ENCODE measurements at regions not wholly inside any gene's neighbourhood (a gene's known extent, or its start where the extent isn't known, plus 50 kb on each side); places are given as distances from the start of the nearest gene placed in this dataset.
"Not testable (repeated sequence)": the region's sequence is repeated elsewhere in the genome, so short reads cannot be mapped to it uniquely, and the experiment has no call there.

DNA sequence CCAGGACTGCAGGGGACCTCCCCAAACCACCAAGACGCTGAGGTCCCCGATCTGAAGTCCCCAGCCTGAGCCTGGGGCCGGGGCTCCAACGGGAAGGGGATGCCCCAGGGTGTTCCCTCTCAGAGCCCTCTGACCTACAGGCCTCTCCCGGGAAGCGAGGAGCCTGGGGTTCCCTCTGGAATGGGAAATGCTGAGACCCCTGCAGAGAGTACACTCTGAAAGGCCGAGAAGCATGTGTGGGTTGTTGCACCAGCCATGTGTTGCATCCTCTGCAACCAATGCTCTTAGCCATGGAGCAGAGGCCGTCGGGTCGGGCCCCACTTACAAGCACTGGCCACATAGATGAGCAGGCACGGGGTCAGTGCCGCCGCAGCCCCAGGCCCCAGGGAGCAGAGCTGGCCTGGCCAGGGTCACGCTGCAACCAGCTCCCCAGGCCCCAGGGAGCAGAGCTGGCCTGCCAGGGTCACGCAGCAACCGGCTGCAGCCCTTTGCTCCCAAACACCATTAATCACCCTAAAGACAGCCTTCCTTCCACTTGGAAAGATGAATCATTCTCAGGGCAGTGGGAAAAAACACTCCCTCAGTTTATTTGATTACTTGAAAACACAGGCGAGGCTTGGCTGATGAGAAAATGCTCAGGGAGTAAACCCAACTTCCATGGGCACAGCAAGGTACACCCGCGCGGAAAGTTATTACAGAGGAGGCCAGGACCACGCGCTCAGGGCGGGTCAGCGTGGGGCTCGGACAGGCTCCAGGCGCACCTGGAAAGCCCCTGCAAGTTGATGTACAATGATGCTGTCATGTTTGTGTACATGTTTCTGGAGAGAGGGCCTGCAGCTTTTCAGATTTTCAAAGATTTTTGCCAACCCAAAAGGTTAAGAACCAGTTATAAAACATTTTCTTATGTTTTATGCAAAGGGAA, 78.0 kb upstream of the AFDN start:
- DNase-seq (ENCODE audit: low read depth, low spot score), result no peak

DNA sequence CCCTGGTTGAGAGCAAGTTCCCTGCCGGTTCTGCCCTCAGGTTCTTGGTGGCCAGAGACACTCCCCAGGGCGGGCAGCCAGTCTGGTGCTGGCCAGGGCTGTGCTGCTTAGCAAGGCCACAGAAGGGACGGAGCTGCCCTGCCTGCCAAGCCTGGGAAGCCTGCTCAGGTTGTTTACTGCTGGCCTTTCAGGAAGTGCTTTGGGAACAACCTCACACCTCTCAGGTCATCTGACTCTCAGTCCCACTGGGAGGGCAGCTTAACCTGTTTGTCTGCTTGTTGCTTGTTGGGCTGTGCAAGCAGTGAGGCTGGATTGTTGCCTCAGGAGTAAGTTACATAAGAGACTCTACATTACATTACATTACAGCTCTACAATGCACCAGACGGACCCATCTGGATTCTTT, 75.8 kb upstream of the AFDN start:
- DNase-seq (ENCODE audit: low read depth, low spot score), result no peak
- TF ChIP-seq, protein P1, sequence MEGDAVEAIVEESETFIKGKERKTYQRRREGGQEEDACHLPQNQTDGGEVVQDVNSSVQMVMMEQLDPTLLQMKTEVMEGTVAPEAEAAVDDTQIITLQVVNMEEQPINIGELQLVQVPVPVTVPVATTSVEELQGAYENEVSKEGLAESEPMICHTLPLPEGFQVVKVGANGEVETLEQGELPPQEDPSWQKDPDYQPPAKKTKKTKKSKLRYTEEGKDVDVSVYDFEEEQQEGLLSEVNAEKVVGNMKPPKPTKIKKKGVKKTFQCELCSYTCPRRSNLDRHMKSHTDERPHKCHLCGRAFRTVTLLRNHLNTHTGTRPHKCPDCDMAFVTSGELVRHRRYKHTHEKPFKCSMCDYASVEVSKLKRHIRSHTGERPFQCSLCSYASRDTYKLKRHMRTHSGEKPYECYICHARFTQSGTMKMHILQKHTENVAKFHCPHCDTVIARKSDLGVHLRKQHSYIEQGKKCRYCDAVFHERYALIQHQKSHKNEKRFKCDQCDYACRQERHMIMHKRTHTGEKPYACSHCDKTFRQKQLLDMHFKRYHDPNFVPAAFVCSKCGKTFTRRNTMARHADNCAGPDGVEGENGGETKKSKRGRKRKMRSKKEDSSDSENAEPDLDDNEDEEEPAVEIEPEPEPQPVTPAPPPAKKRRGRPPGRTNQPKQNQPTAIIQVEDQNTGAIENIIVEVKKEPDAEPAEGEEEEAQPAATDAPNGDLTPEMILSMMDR (IDR thresholded peaks at IDR 0.05; ENCODE audit: low read depth, low read length), result no peak
- in situ Hi-C loops (cut with HindIII; ENCODE audit: low sequenced_read_pairs), result no loop called here

More for the DNA sequence above, 78.0 kb upstream of the AFDN start:
- TF ChIP-seq, protein P1 (IDR thresholded peaks at IDR 0.05; ENCODE audit: low read depth, low read length), result no peak
- H3K4me3 ChIP-seq (ENCODE audit: low read depth, low read length), result no peak overlapping the region
- in situ Hi-C loops (cut with HindIII; ENCODE audit: low sequenced_read_pairs), result no loop called here

DNA sequence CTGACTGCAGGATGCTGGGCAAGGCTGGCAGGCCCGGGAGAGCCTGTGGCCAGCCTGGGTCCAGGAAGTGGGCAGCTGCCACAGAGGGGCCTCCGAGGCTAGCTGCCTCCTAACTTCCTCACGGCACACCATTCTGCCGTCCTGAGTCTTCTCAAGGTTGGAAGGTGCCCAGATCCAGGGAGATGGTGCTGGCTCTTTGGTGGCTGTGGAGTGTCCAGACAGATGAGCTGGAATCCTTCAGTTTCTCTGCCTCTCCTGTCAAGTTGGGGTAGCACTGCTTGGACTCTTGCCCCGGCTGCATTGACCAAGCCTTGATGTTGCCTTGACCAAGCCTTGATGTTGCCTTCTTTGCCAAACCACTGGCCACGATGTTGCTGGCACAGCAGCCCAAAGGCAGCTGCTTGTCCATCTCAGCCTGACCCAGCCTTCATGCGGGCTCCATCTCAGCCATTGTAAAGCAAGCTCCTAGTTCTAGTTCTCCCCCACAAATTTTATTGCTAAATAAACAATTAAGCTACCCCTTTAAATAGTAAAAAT, 75.1 kb upstream of the AFDN start:
- no peak for DNase-seq (ENCODE audit: low read depth, low spot score)
- no peak overlapping the region for H3K4me3 ChIP-seq (ENCODE audit: low read depth, low read length)
- in situ Hi-C loops (cut with HindIII; ENCODE audit: low sequenced_read_pairs), result no loop called here
- TF ChIP-seq, protein P1 (IDR thresholded peaks at IDR 0.05; ENCODE audit: low read depth, low read length), result no peak

More for the DNA sequence above, 75.8 kb upstream of the AFDN start:
- no peak overlapping the region for H3K4me3 ChIP-seq (ENCODE audit: low read depth, low read length)

DNA sequence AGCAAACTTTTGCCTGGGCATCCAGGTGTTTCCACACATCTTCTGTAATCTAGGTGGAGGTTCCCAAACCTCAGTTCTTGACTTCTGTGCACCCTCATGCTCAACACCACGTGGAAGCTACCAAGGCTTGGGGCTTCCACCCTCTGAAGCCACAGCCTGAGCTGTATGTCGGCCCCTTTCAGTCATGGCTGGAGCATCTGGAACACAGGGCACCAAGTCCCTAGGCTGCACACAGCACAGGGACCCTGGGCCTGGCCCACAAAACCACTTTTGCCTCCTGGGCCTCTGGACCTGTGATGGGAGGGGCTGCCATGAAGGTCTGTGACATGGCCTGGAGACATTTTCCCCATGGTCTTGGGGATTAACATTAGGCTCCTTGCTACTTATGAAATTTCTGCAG, 73.4 kb upstream of the AFDN start:
- H3K4me3 ChIP-seq (ENCODE audit: low read depth, low read length); DNase-seq (ENCODE audit: low read depth, low spot score); in situ Hi-C loops (cut with HindIII; ENCODE audit: low sequenced_read_pairs): not testable (repeated sequence)

DNA sequence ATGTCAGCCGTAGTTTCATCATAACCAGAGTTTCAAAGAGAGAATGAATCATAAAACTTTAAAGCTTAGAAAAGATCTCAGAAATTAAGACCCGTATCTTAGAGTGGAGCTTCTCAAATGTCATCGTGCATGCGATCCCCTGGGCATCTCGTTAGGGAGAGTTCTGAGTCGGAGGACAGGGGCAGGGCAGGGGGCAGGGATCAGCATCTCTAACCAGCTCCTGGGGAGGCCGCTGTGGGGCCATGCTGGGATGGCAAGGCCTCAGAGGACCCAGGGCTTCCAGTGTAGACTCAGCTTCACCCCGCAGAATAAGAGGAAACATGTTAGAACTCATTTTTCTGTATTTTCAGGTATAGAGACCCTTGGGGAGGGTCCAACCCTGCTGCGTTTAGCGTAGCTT, 72.0 kb upstream of the AFDN start:
- no peak overlapping the region for H3K4me3 ChIP-seq (ENCODE audit: low read depth, low read length)
- DNase-seq (ENCODE audit: low read depth, low spot score), result no peak
- TF ChIP-seq, protein P1 (IDR thresholded peaks at IDR 0.05; ENCODE audit: low read depth, low read length), result no peak
- in situ Hi-C loops (cut with HindIII; ENCODE audit: low sequenced_read_pairs), result no loop called here

DNA sequence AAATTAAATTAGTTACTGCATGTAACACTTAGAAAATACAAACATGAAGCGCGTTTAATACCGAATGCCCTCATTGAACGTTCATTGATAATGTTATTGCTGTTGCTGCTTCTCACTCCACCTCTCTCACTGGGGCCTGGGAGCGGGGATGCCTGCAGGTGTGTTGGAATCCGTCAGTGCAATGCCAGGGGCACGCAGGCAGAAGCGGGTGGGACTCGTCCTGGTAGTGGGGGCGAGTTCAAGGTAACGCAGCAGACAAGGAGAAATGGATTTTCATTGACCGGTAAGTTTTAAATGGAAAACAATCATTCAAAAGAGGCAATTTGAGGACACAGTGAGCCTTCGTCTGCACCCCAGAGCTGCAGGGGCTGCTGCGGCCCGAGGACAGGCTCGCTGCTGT, 71.2 kb upstream of the AFDN start:
- in situ Hi-C loops (cut with HindIII; ENCODE audit: low sequenced_read_pairs), result no loop called here
- no peak overlapping the region for H3K4me3 ChIP-seq (ENCODE audit: low read depth, low read length)
- DNase-seq (ENCODE audit: low read depth, low spot score), result no peak
- TF ChIP-seq, protein P1 (IDR thresholded peaks at IDR 0.05; ENCODE audit: low read depth, low read length), result no peak

DNA sequence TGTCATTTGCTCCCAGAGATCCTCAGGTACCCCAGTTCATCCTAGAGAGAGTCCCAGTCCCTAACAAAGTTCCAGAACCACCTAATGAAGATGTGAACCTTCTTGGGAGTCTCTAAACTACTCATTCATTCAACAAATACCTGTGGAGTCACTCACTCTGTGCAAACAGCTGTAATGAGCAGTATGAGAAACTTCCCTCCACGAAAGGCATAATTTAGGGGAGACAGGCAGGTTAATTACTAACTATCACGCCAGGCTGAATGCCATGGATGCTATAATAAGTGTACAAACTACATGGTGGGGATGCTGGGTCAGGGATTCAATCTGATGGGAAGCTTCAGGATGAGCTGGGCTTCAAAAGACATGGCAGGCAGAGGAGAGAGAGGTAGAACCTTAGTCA, 70.1 kb upstream of the AFDN start:
- DNase-seq (ENCODE audit: low read depth, low spot score), result no peak
- in situ Hi-C loops (cut with HindIII; ENCODE audit: low sequenced_read_pairs), result no loop called here
- H3K4me3 ChIP-seq (ENCODE audit: low read depth, low read length), result no peak overlapping the region
- TF ChIP-seq, protein P1 (IDR thresholded peaks at IDR 0.05; ENCODE audit: low read depth, low read length), result no peak

Measured in astrocyte of the spinal cord (primary cell).